ENCODE measurements at regions not wholly inside any gene's neighbourhood (a gene's known extent, or its start where the extent isn't known, plus 50 kb on each side); places are given as distances from the start of the nearest gene placed in this dataset.
"Not testable (repeated sequence)": the region's sequence is repeated elsewhere in the genome, so short reads cannot be mapped to it uniquely, and the experiment has no call there.

- not testable (repeated sequence) for TF ChIP-seq SPI1, POLR2A, POLR2AphosphoS5, TAF1, POU2F2 (IDR thresholded peaks at IDR 0.05; ENCODE audit: low read depth, low read length)
Measured at GRCh38 chr21:17127395-17127794, 385.4 kb upstream of the CXADR start.
